ENCODE measurements at regions not wholly inside any gene's neighbourhood (a gene's known extent, or its start where the extent isn't known, plus 50 kb on each side); places are given as distances from the start of the nearest gene placed in this dataset.

DNA sequence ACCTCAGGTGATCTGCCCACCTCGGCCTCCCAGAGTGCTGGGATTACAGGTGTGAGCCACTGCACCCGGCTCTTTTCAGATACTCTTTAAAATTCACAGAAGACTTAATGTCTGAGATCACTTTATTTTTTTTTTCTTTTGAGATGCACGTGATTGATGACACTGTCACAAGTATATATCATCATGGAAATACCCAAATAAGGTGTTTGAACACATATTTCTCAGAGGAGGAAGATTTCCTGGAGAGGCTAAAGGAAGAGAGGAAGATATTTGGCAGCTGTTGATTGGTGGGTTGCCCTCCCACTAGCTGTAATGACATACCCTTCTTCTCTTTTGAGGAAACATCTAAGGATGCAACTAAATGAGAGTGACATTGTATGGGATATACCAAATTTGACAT is 225.9 kb upstream of the CITED2 start:
- H3K4me1 ChIP-seq (ENCODE audit: low read length), result peaks cover 4% of the 10 kb centered on the region; the same call in 1 of the 2 replicates
- no peaks in the 10 kb centered on the region for H3K9me2 ChIP-seq (replicated peaks; ENCODE audit: insufficient read depth, low read length)
- no peaks in the 10 kb centered on the region for H4K20me1 ChIP-seq (ENCODE audit: insufficient read depth, low read length)
- H3K27me3 ChIP-seq (replicated peaks; ENCODE audit: insufficient read depth, low read length), result no peaks in the 10 kb centered on the region
- no peak for DNase-seq
- no peak overlapping the region for H3K4me2 ChIP-seq (ENCODE audit: low read depth, low read length)
- no peaks in the 10 kb centered on the region for H3F3A ChIP-seq (ENCODE audit: insufficient read depth, low read length)
- H2AFZ ChIP-seq (ENCODE audit: low read length), result no peak overlapping the region
- no peak for TF ChIP-seq EZH2phosphoT487 (IDR thresholded peaks at IDR 0.05; ENCODE audit: low read length)
- TF ChIP-seq CTCF (IDR thresholded peaks at IDR 0.05; ENCODE audit: low read length), result no peak
- TF ChIP-seq EZH2 (optimal IDR thresholded peaks at IDR 0.05; ENCODE audit: low read depth, low read length), result no peak
- H3K9me3 ChIP-seq (replicated peaks; ENCODE audit: insufficient read depth, low read length), result no peaks in the 10 kb centered on the region
- no peak overlapping the region for H3K27ac ChIP-seq (ENCODE audit: low read length)
- no peaks in the 10 kb centered on the region for H3K79me2 ChIP-seq (ENCODE audit: low read length)
- H3K36me3 ChIP-seq (replicated peaks; ENCODE audit: insufficient read depth, low read length), result no peaks in the 10 kb centered on the region
- no peak overlapping the region for H3K4me3 ChIP-seq (ENCODE audit: low read length)
- no peak overlapping the region for H3K9ac ChIP-seq (ENCODE audit: low read length)

DNA sequence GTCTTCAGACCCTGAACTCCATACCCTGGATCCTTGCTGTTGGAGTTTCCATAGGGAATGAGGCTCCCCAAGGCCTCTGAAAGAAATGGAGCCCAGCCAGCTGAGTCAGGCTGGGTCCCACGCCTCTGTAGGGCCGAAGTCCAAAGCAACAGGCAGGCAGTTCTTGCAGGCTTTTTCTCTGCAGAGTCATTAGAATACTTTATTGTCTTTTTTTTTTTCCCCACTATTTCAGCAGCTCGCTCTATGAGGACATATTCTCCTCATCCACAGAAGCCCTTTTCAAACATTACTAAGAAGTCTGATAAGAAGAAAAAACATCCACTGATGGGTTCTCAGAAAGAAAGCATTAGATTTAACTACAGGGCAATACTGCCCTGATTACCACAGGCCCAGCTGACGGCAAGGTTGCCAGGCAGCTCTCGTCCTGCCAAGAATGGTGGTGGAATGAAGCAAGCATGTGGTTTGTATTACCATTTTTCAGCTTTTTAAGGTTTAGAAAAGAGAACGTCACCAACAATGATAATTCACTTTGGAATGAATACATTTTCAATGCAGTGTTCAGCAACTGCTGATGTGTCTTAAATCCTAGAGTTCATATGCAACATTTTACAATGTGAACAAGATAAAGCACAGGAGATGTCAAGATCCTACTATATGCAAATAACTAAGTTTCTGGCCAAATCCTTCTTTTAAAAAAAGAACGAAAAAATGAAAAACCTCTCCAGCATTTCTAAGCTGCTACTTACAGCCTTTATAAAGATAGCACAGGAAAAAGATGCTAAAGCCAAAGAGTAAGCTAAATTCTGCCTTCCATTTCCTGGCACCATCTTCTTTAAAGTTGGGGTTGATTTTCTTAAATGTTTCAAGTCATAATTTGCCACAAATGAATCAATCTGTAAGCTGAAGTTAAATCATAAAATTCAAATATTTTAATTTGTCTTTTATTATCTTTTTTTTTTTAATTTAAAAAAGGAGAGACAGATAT is 223.6 kb upstream of the CITED2 start:
- no peak overlapping the region for H3K4me2 ChIP-seq (ENCODE audit: low read depth, low read length)
- H3K27ac ChIP-seq (ENCODE audit: low read length), result no peak overlapping the region
- H3K79me2 ChIP-seq (ENCODE audit: low read length), result no peaks in the 10 kb centered on the region
- no peak overlapping the region for H3K4me3 ChIP-seq (ENCODE audit: low read length)
- TF ChIP-seq CTCF (IDR thresholded peaks at IDR 0.05; ENCODE audit: low read length) (no peak), EZH2 (optimal IDR thresholded peaks at IDR 0.05; ENCODE audit: low read depth, low read length) (no peak), EZH2phosphoT487 (IDR thresholded peaks at IDR 0.05; ENCODE audit: low read length) (no peak)
- H3K4me1 ChIP-seq (ENCODE audit: low read length), result peaks cover 4% of the 10 kb centered on the region; the same call in 1 of the 2 replicates
- no peaks in the 10 kb centered on the region for H3F3A ChIP-seq (ENCODE audit: insufficient read depth, low read length)
- no peaks in the 10 kb centered on the region for H4K20me1 ChIP-seq (ENCODE audit: insufficient read depth, low read length)
- H3K9me3 ChIP-seq (replicated peaks; ENCODE audit: insufficient read depth, low read length), result no peaks in the 10 kb centered on the region
- no peaks in the 10 kb centered on the region for H3K27me3 ChIP-seq (replicated peaks; ENCODE audit: insufficient read depth, low read length)
- H3K9me2 ChIP-seq (replicated peaks; ENCODE audit: insufficient read depth, low read length), result no peaks in the 10 kb centered on the region
- no peak overlapping the region for H3K9ac ChIP-seq (ENCODE audit: low read length)
- H3K36me3 ChIP-seq (replicated peaks; ENCODE audit: insufficient read depth, low read length), result no peaks in the 10 kb centered on the region
- no peak for DNase-seq
- no peak overlapping the region for H2AFZ ChIP-seq (ENCODE audit: low read length)

GRCh38 chr6:139597087-139597763 is 222.8 kb upstream of the CITED2 start:
- Histone ChIP-seq H3K9me3 (replicated peaks; ENCODE audit: insufficient read depth, low read length) (no peaks in the 10 kb centered on the region), H3K27me3 (replicated peaks; ENCODE audit: insufficient read depth, low read length) (no peaks in the 10 kb centered on the region), H3K4me2 (ENCODE audit: low read depth, low read length) (no peak overlapping the region), H3K36me3 (replicated peaks; ENCODE audit: insufficient read depth, low read length) (no peaks in the 10 kb centered on the region), H3K79me2 (ENCODE audit: low read length) (no peaks in the 10 kb centered on the region), H3K4me3 (ENCODE audit: low read length) (no peak overlapping the region), H3K9me2 (replicated peaks; ENCODE audit: insufficient read depth, low read length) (no peaks in the 10 kb centered on the region), H3K4me1 (ENCODE audit: low read length) (peaks cover 5% of the 10 kb centered on the region; the same call in 1 of the 2 replicates), H3F3A (ENCODE audit: insufficient read depth, low read length) (no peaks in the 10 kb centered on the region), H3K27ac (ENCODE audit: low read length) (no peak overlapping the region), H3K9ac (ENCODE audit: low read length) (no peak overlapping the region), H4K20me1 (ENCODE audit: insufficient read depth, low read length) (no peaks in the 10 kb centered on the region), H2AFZ (ENCODE audit: low read length) (no peak overlapping the region)
- TF ChIP-seq EZH2phosphoT487 (IDR thresholded peaks at IDR 0.05; ENCODE audit: low read length) (no peak), CTCF (IDR thresholded peaks at IDR 0.05; ENCODE audit: low read length) (no peak)
- no peak for DNase-seq
